OCI-LY1 (cell line): ENCODE measurements at regions not wholly inside any gene's neighbourhood (a gene's known extent, or its start where the extent isn't known, plus 50 kb on each side); places are given as distances from the start of the nearest gene placed in this dataset.

Experiments
- EZH2 ChIP-seq: fragments of 200-600 bp; sonication (generic), shearing (Covaris generic); IDR thresholded peaks from 2 replicates; pipeline ENCODE4 v1.8.0; 2017; ENCODE audit warnings: borderline replicate concordance, mixed run types, mild to moderate bottlenecking, antibody characterized with exemption, low read length, moderate library complexity, mixed read lengths
- TF ChIP-seq, protein P1 (sequence below): fragments of 200-600 bp; sonication (generic), shearing (Covaris generic); IDR thresholded peaks from 2 replicates; pipeline ENCODE4 v1.5.1; 2017; ENCODE audit warnings: mild to moderate bottlenecking, antibody characterized with exemption, low read length, moderate library complexity, mixed read lengths

GRCh38 chr13:79972066-79972569, 368.8 kb downstream of the SPRY2 start:
- TF ChIP-seq, protein P1, sequence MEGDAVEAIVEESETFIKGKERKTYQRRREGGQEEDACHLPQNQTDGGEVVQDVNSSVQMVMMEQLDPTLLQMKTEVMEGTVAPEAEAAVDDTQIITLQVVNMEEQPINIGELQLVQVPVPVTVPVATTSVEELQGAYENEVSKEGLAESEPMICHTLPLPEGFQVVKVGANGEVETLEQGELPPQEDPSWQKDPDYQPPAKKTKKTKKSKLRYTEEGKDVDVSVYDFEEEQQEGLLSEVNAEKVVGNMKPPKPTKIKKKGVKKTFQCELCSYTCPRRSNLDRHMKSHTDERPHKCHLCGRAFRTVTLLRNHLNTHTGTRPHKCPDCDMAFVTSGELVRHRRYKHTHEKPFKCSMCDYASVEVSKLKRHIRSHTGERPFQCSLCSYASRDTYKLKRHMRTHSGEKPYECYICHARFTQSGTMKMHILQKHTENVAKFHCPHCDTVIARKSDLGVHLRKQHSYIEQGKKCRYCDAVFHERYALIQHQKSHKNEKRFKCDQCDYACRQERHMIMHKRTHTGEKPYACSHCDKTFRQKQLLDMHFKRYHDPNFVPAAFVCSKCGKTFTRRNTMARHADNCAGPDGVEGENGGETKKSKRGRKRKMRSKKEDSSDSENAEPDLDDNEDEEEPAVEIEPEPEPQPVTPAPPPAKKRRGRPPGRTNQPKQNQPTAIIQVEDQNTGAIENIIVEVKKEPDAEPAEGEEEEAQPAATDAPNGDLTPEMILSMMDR, result no peak
- TF ChIP-seq EZH2, result no peak
